ENCODE measurements at regions not wholly inside any gene's neighbourhood (a gene's known extent, or its start where the extent isn't known, plus 50 kb on each side); places are given as distances from the start of the nearest gene placed in this dataset.

DNA sequence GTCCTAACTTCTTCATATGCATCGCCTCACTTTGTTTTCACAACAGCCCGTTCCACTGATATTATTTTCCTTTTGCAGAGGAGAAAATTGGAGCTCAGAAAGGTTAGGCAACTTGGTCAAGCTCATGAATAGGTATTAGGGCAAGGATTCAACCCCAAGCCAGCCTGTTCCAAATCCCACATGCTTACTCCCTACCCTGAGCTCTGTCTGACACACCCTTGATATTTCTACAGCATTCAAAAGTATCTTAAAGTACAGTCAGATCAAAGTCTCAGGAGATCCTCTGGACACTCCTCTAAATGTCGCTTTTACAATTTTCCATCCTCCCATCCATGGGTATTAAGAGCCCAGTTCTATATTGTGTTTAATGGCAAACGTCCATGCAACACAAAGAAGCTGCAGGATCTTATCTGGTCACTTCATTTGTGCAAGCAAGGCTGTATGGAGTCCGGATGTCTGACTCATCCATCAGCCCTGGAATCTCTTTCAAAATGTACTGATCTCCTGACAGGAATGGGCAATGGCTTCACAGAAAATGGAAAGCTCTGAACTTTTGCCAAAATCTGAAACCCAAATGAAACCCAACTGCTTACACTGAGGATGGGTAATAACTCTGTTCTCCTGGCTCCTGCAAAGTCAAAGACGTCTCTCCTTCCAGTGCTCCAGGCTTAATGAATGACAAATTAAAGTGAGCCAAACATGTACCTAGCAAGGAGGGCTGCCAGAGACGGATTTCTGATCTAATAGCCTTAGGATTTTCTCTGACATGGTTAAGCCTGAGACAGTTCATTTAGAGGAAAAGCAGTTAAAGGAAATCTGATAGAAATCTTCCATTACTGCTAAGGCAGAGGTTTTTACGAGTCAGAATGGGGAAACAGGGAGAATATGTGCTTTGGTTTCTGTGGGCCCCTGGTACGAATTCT is 230.9 kb upstream of the RORA start:
- DNase-seq, result peak; percentile 55

- DNase-seq, result no peak
Observed at GRCh38 chr15:61457050-61457733, 228.1 kb upstream of the RORA start.

DNA sequence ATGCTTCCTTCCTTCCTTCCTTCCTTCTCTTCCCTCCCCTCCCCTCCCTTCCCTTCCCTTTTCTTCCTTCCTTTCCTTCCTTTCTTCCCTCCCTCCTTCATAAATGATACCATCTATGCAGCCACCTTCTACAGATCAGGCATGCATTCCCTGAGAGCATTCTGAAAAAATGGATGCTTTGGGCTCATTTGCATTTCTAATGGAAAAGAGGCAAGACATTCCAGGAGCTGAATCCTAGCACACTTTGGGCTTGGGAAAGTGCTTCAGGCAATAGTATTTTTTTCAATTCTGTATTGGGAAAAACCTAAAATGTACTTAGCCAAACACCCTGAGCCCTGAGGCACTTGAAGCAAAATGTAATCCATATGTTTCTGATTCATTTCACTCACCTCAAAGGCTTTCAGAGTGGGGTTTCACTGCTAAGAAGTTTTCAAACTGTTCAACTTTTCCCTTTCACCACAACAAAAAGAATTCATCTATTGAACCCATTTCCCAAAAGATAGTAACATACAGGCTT is 220.1 kb upstream of the RORA start:
- DNase-seq, result no peak

GRCh38 chr15:61447981-61448380 is 218.9 kb upstream of the RORA start:
- no peak for DNase-seq

- DNase-seq, result no peak
Observed at GRCh38 chr15:61444585-61444984, 215.5 kb upstream of the RORA start.

DNA sequence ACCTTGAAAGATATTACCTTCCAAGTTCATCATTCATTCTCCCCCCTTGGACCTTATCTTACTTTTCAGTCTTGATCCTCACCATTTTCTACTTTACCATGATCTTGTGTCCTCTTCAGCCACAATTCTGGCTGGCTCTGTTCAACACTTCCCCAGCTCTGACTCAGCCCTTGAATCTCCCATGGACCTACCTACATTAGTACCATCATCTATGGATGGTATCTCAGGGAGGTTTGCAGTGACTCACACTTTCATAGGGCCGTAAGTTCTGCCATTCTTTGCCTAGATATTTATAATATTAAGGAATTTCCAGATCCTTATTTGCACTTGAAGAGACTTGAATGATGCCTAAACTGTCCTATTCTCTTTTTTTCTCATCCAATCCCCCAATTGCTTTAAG is 213.7 kb upstream of the RORA start:
- DNase-seq, result no peak

DNA sequence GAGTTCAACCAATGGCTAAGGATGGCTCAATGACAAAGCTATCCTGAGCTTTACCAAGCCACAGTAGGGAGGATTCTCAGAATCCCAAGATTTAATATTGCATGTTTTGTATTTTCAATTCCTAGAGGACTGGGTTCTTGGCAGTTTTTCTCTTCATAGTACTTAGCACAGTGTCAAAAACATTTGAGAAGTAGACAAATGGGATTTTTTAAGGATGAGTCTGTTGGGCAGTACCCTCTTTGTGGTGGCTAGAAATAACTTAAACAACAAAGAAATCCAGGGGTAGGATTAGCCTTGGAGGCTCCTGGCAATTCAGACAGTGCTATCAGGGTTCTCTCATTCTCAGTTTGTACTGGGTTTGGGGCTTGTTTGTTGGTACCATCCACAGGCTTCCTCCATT is 212.8 kb upstream of the RORA start:
- DNase-seq, result no peak

DNA sequence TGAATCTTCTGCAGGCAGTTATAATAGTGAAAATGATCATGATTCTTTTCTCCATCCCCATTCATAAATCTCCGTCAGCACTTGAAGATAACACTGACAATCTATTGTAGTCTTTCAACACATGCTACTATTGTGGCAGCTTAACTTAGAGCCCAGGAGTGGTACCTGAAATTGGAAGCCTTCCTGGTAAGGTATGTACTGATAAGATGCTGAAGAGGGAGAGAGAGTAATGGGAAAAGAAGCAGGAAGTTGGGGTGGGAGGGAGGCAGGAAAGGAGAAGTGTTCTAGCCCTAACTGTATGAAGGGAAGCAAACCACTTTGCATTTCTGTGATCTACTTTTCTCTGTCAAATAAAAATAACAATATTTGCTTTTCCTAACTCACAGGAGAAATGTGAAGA is 197.4 kb upstream of the RORA start:
- no peak for DNase-seq

- no peak for DNase-seq
Observed at GRCh38 chr15:61425934-61426333, 196.8 kb upstream of the RORA start.

DNA sequence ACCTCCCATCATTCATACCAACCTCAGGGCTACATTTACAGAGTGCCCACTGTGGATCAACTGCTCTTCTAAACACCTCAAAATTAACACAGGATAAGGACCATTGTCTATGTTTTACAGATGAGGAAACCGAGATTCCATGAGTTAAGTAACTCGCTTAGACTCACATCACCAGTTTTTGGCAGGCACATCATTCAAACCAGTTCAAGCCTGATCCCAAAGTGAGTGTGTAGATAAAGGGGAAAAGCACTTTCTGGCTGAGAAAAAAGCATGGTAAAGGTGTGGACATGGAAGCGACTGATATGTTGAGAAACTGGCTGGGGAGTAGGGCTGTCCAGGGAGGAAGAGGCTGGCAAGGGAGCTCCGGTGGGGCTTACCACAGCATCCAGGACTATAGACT is 193.7 kb upstream of the RORA start:
- DNase-seq, result no peak

DNA sequence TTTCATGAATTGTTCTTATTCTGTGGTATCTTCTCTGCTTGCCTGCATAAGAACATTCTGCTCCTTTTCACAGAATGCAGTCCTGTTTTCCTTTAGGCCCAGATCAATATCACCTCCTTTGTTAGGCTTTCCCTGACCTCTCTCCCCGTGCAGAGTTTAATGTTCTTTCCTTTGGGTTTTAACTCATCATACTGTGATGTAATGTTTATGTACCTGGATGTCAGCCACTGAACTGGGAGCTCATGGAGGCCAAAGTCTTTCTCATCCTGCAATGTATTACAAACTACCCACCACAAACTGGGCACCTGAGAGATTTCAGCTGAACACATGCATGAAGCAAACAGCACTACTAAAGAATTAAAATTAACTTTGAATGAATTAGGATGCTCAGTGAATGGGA is 192.8 kb upstream of the RORA start:
- no peak for DNase-seq

DNA sequence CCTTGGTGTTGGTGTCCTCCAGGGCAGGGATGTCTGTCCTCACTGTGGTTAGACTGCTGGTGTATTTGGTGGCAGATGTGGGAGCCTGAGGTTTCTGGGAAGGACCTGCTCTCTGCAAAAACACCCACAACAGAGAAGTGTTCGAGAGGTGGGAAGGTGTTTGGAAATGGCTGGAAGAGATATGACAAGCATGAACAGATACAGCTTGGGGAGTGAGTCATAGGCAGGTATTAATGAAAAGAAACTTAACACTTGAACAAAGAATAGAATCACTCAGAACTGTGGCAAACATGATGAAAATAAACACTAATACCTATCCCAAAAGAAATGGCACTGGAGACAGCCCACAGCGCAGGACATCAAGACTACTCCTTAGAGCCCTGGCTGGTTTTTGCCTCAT is 192.4 kb upstream of the RORA start:
- no peak for DNase-seq

- no peak for DNase-seq
Observed at GRCh38 chr15:61420546-61420945, 191.4 kb upstream of the RORA start.

DNA sequence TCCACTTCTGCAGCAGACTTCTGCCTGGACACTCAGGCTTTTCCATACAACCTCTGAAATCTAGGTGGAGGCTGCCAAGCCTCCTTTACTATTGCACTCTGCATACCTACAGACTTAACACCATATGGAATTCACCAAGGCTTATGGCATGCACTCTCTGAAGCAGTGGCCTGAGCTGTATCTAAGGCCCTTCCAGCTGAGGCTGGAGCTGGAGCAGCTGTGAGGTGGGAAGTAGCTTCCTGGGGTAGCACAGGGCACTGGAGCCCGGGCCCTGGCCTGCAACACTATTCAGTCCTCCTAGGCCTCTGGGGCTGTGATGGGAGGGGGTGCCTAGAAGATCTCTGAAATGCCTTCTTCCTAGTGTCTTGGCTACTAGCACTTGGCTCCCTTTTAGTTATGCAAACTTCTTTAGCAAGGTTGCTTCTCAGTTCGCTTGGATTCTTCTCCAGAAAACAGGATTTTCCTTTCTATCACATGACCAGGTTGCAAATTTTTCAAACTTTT is 186.6 kb upstream of the RORA start:
- no peak for DNase-seq

GRCh38 chr15:61411902-61412510 is 182.9 kb upstream of the RORA start:
- DNase-seq, result no peak

- DNase-seq, result peak; percentile 2
Observed at GRCh38 chr15:61410662-61411061, 181.6 kb upstream of the RORA start.

DNA sequence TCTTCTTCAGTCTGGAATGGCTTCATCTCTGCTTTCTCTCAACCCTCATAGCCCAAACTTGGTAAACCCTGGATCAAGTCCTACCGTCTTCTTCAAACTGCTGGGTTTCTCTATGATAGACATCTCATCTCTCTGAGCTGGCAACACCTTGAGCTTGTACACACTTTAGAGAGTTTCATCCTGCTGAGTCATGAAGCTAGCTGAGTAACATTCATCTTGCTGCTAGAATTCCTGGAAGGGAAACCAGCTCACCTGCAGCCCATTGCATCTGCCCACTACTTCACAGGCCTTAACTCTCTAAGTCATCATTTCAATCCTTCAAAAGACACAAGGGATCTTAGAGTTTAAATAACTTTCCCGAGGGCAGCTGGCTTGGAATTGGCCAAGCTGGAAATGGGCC is 175.5 kb upstream of the RORA start:
- DNase-seq, result no peak

DNA sequence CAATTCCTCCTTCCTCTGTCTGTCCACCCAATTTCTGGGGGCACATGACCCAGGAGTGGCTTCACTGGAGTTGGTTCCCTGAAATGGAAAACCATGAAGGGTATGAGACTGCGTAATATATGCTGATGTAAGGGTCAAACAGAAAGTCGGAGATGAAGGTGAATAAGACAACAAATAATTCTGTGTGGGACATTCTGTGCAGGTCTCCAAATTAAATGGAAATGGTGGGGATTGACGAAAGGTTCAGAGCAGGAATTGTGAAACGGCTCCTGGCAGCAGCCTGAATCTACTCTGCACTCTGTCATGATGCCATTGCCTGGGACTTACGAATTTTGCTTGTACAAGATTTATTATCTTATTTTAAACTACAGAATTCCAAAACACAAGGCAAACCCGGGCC is 174.8 kb upstream of the RORA start:
- DNase-seq, result no peak

DNA sequence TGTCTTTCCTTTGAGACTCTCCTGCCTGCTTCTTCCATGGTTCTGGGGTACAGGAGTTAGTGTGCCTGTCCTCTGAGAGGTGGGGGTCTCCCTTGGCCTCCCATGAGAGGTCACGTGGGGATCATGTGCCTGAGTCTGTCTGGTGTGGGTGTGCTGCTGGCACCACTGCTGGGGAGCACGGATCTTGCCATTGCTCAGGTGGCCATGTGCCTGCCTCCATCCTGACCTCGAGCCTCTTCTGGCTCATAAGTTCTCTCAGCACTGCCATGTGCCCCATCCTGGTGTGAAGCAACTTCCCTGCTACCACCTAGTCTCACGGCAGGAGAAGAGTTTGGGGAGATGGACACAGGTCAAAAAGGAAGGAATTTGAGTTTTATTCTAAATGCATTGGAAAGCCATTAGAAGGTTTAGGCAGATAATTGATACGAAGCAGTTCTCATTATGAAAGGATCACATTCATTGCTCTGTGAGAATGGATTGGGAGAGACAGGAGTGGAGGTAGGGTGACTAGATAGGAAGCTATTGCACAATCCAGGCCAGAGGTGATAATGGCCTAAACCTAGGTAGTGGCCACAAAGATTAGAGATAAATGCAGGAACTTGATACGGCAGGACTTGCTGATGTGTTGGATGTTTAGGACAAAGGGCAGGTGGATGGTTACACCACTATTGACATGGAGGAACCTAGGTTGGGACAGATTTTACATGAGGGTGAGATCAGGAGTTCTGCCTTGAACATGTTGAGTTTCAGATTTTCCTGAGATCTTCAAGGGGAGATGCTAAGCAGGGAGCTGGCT is 173.0 kb upstream of the RORA start:
- no peak for DNase-seq

GRCh38 chr15:61398310-61398709 is 169.2 kb upstream of the RORA start:
- no peak for DNase-seq

DNA sequence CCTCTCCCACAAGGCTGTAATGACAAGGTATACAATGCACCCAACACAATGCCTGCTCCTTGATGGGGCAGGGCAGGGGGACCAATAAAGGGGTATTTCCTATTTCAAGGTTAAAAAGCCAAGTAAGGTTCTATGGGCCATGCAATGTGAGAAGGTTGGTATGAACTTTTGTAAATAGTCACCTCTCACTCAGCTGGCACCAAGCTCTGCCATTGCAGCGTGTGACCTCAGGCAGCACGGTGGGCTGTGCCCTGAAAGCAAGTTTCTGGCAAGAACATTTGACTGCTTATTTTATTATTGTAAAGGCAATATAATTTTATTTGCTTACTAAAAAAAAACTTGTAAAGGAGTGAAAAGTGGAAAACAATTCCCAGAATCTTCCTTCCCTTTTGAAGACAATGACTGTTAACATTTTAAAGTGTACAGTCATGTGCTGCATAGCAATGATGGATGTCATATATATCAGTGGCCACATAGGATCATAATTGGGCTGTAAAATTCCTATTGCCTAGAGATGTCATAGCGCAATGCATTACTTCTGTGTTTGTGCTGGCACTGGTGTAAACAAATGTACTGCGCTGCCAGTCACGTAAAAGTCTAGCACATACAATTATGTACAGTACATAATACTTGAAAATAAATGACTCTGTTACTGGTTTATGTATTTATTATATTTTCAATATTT is 167.3 kb upstream of the RORA start:
- no peak for DNase-seq

DNA sequence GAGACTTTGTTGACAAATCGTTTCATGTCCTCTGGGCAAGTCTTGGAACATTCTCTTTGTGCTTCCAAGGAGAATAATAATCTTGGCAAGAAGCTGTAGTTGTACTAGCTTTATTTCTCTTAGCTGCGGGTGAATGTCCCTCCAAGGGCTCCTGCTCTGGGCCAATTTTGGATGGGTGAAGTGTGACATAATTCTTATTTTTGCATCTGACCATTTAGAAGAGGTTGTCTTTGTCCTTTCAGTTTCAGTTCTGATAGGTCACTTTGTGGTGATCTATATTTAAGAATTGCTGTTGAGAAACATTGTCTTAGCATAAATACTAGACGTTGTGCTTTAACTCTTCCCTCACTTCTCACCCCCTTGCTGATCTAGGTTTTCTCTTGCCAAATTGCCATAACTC is 164.8 kb upstream of the RORA start:
- no peak for DNase-seq

Measured in HCEC 1CT (cell line).